Neural cell (in vitro differentiated cells): ENCODE measurements at regions not wholly inside any gene's neighbourhood (a gene's known extent, or its start where the extent isn't known, plus 50 kb on each side); places are given as distances from the start of the nearest gene placed in this dataset.

Experiments used
- MXI1 ChIP-seq: fragments of 450-650 bp; conservative IDR thresholded peaks from 2 replicates; pipeline ENCODE4 v1.6.1; 2014; ENCODE audit warnings: antibody characterized with exemption, mild to moderate bottlenecking; ENCODE audit not compliant: poor library complexity, severe bottlenecking
- TF ChIP-seq, protein P1 (sequence below): fragments of 450-650 bp; IDR thresholded peaks from 2 replicates; pipeline ENCODE4 v1.5.1; 2014; ENCODE audit warnings: antibody characterized with exemption, mild to moderate bottlenecking, moderate library complexity; ENCODE audit not compliant: poor library complexity, severe bottlenecking

- TF ChIP-seq, protein P1, sequence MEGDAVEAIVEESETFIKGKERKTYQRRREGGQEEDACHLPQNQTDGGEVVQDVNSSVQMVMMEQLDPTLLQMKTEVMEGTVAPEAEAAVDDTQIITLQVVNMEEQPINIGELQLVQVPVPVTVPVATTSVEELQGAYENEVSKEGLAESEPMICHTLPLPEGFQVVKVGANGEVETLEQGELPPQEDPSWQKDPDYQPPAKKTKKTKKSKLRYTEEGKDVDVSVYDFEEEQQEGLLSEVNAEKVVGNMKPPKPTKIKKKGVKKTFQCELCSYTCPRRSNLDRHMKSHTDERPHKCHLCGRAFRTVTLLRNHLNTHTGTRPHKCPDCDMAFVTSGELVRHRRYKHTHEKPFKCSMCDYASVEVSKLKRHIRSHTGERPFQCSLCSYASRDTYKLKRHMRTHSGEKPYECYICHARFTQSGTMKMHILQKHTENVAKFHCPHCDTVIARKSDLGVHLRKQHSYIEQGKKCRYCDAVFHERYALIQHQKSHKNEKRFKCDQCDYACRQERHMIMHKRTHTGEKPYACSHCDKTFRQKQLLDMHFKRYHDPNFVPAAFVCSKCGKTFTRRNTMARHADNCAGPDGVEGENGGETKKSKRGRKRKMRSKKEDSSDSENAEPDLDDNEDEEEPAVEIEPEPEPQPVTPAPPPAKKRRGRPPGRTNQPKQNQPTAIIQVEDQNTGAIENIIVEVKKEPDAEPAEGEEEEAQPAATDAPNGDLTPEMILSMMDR = no peak
- TF ChIP-seq MXI1 = no peak
Measured at GRCh38 chr6:71534921-71535320, 246.3 kb downstream of the OGFRL1 start.
